Lung (tissue), 11 donors: ENCODE measurements at regions not wholly inside any gene's neighbourhood (a gene's known extent, or its start where the extent isn't known, plus 50 kb on each side); places are given as distances from the start of the nearest gene placed in this dataset.
"Not testable (repeated sequence)": the region's sequence is repeated elsewhere in the genome, so short reads cannot be mapped to it uniquely, and the experiment has no call there.

Experiments
- ATAC-seq: fragments of 200-7000 bp; cut with Tn5 transposase; one replicate; pipeline ENCODE4 v1.9.1; 2020; ENCODE audit warnings: moderate number of reproducible peaks; ENCODE audit not compliant: insufficient read depth, low FRiP score
- DNase-seq, 3 donors: peaks; one replicate each; pipeline ENCODE4 v3.0.0-alpha.2; 2013 to 2017
- H3K27ac ChIP-seq, 2 donors: one replicate each; pipeline ENCODE4 v1.5.1; 2013; ENCODE audit warnings: mild to moderate bottlenecking in 2 of 2, moderate library complexity in 2 of 2, control low read depth in 1 of 2, inconsistent platforms in 1 of 2, low read depth in 1 of 2, low read length in 1 of 2
- H3K27me3 ChIP-seq, 3 donors: one replicate each; pipeline ENCODE4 v1.5.1; 2013; ENCODE audit warnings: low read length in 2 of 3; ENCODE audit not compliant: control insufficient read depth in 3 of 3, insufficient read depth in 3 of 3
- H3K36me3 ChIP-seq, 4 donors: one replicate each; pipeline ENCODE4 v1.5.1; 2013; ENCODE audit warnings: low read length in 4 of 4, mild to moderate bottlenecking in 1 of 4, moderate library complexity in 1 of 4; ENCODE audit not compliant: control insufficient read depth in 4 of 4, insufficient read depth in 4 of 4
- H3K4me1 ChIP-seq, 5 donors: one replicate each; pipeline ENCODE4 v1.5.1; 2013; ENCODE audit warnings: low read length in 5 of 5, mild to moderate bottlenecking in 2 of 5, moderate library complexity in 1 of 5; ENCODE audit not compliant: control insufficient read depth in 5 of 5, insufficient read depth in 5 of 5
- H3K4me3 ChIP-seq: one replicate; pipeline ENCODE4 v1.5.1; 2013; ENCODE audit warnings: mild to moderate bottlenecking, control low read depth, moderate library complexity
- H3K9ac ChIP-seq, 2 donors: one replicate each; pipeline ENCODE4 v1.5.1; 2013; ENCODE audit warnings: low read length in 2 of 2, control low read depth in 1 of 2; ENCODE audit not compliant: insufficient read depth in 1 of 2
- H3K9me3 ChIP-seq, 4 donors: one replicate each; pipeline ENCODE4 v1.5.1; 2013; ENCODE audit warnings: low read length in 3 of 4, mild to moderate bottlenecking in 1 of 4, moderate library complexity in 1 of 4; ENCODE audit not compliant: control insufficient read depth in 4 of 4, insufficient read depth in 3 of 4
- CTCF ChIP-seq: IDR thresholded peaks from 2 replicates; pipeline ENCODE4 v1.5.1; 2012; ENCODE audit warnings: mild to moderate bottlenecking; ENCODE audit errors: control extremely low read depth, extremely low read depth
- WGBS, 2 donors: extraction: QIAGEN DNeasy Blood & Tissue Kit; methylation state at CpG; one replicate each; pipeline ENCODE4 v1.1.7; 2013; 5-methylcytosine and 5-hydroxymethylcytosine counted together
- donor health status: control.
- donor health status: control.
- donor health status: Bipolar disorder and iron deficiency.
- donor health status: healthy.
- donor health status: DM: yes; HTN: yes; CAD: no.

GRCh38 chr9:65406625-65407024 lies 121.6 kb upstream of the FOXD4L5 start:
- not testable (repeated sequence) for H3K27ac ChIP-seq, DNase-seq, H3K36me3 ChIP-seq, H3K4me1 ChIP-seq, H3K9ac ChIP-seq, H3K4me3 ChIP-seq, H3K27me3 ChIP-seq, ATAC-seq
- 85 to 86% methylated on average over 9 to 10 of the region's 10 CpGs for WGBS, 2 donors
- H3K9me3 ChIP-seq = peaks cover 0 to 41% (median 1%) of the 10 kb centered on the region in 4 donors

- peaks cover 0 to 42% (median 1%) of the 10 kb centered on the region in 4 donors for H3K9me3 ChIP-seq
- H3K27me3 ChIP-seq, H3K4me1 ChIP-seq, H3K36me3 ChIP-seq, ATAC-seq, DNase-seq, H3K9ac ChIP-seq, H3K27ac ChIP-seq, H3K4me3 ChIP-seq: not testable (repeated sequence)
- WGBS, 2 donors = 73 to 85% methylated on average over 11 of the region's 11 CpGs
These were observed 120.8 kb upstream of the FOXD4L5 start for GRCh38 chr9:65405766-65406165.

GRCh38 chr9:65405253-65405652 lies 120.2 kb upstream of the FOXD4L5 start:
- H3K36me3 ChIP-seq = no peaks in the 10 kb centered on the region
- WGBS, 2 donors = 73 to 85% methylated on average over 6 of the region's 6 CpGs
- H3K27me3 ChIP-seq = no peaks in the 10 kb centered on the region
- H3K9me3 ChIP-seq = peaks cover 0 to 41% (median 3%) of the 10 kb centered on the region in 4 donors
- no peak overlapping the region for H3K9ac ChIP-seq
- no peaks in the 10 kb centered on the region for H3K4me1 ChIP-seq
- ATAC-seq (no peak), DNase-seq (no peak)
- TF ChIP-seq CTCF = no peak
- no peak overlapping the region for H3K4me3 ChIP-seq
- no peak overlapping the region for H3K27ac ChIP-seq

- peaks cover 0 to 35% (median 3%) of the 10 kb centered on the region in 4 donors for H3K9me3 ChIP-seq
- 66 to 75% methylated on average over 10 to 11 of the region's 11 CpGs for WGBS, 2 donors
These were observed 119.4 kb upstream of the FOXD4L5 start for GRCh38 chr9:65404232-65405006.

More at GRCh38 chr9:65404232-65405006, 119.4 kb upstream of the FOXD4L5 start:
- no peak for ATAC-seq
- H3K27me3 ChIP-seq = no peaks in the 10 kb centered on the region
- H3K27ac ChIP-seq = no peak overlapping the region
- no peaks in the 10 kb centered on the region for H3K4me1 ChIP-seq
- no peak for DNase-seq
- no peak overlapping the region for H3K4me3 ChIP-seq
- no peak for TF ChIP-seq CTCF
- no peaks in the 10 kb centered on the region for H3K36me3 ChIP-seq
- no peak overlapping the region for H3K9ac ChIP-seq
